ENCODE measurements at regions not wholly inside any gene's neighbourhood (a gene's known extent, or its start where the extent isn't known, plus 50 kb on each side); places are given as distances from the start of the nearest gene placed in this dataset.
"Not testable (repeated sequence)": the region's sequence is repeated elsewhere in the genome, so short reads cannot be mapped to it uniquely, and the experiment has no call there.

DNA sequence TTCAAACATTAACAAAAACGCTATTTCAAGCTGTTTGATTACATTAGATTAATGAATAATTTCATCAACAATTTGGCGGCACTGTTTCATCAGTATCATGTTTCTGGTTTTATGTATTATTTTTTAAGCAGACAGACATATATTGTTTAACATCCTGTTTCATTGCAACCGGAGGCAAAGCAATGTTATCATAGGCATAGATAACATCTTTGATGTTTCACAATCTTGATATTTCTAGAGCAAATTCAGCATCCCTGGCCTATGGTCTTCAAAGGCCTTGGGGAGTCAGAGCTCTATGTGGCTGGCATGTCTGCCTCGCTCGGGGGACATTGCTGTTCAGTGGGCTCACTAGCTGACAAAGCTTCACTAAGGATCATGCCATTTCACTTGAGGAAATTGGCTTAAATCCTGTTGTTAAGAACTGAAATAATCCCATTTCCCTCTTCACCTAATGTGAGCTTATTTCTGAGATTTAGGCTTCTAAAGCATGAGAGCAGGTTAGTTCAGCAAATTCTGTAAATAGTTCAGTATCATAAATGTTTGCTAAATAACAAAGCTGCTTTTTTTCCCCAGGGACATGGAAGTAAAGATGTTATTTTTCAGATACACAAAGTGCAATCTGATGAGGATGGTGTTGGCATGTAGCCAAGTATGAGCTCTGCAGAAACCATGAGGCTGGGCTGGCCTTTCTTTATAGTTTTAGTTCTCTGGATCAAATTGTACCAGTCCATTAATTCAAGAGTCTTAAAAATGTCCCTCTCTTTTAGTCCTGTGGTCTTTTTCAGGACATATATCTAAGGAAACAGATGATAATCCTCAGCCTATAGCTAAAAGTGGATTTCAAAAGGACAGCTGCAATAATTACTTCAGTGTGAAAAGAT, 941.4 kb downstream of the PLOD2 start:
- DNase-seq: no peak

DNA sequence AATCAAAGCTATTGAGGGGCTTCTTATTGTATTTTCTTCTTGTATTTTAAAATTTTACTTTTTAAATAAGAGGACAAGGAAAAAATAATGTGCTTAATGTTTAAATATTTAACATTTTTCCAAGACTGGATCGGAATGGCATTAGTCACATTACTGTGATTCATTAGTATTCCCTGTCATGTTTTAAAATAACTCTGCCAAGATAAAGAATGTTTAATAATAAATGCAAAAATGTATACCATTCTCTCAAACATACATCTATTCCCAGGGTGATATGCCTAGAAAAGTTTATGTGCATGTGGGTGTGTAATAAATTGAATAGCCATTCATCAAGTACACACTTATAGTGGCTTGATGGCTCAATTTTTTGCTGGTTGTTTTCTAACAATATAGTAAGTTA, 936.1 kb downstream of the PLOD2 start:
- DNase-seq: no peak

- DNase-seq: no peak
Measured at GRCh38 chr3:145243875-145244274, 917.1 kb downstream of the PLOD2 start.

DNA sequence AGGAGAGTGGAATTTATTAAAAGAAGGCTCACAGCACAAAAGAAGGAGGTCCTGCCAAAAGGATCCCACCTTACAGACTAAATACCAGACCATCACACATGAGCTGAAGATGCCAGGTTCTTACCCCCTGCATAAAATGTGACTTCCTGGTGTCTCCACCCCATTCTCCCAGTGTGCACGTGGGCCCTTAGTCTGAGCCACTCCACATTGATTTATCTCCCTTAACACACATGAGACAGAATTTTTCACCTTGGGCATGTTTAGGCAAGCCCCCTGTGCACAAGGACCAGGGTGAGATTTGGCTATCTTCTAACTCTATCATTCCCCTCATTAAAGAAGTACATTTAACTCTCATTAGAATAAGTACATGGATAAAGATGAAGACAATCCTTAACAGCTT, 916.7 kb downstream of the PLOD2 start:
- no peak for DNase-seq

GRCh38 chr3:145246291-145246690, 914.7 kb downstream of the PLOD2 start:
- no peak for DNase-seq

GRCh38 chr3:145248928-145249327, 912.1 kb downstream of the PLOD2 start:
- no peak for DNase-seq

DNA sequence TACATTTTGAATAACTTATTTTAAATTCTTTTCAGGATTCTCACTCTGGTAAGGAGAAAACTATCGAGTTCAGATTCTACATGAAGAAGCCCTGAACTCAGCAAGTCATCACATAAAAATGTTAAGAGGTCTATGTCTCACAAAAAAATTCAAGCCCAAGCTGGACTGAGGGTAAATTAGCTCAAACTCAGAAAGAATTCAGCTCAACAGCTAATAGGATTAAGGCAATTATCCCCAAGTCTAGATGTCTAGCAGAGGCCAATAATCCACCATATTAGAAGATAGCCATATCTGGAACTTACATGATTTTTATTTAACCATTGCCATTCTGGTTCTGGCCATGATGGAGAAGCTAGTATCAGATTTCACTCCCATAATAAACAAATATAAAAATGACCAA, 909.7 kb downstream of the PLOD2 start:
- DNase-seq: no peak

GRCh38 chr3:145257967-145258366, 903.0 kb downstream of the PLOD2 start:
- DNase-seq: not testable (repeated sequence)

DNA sequence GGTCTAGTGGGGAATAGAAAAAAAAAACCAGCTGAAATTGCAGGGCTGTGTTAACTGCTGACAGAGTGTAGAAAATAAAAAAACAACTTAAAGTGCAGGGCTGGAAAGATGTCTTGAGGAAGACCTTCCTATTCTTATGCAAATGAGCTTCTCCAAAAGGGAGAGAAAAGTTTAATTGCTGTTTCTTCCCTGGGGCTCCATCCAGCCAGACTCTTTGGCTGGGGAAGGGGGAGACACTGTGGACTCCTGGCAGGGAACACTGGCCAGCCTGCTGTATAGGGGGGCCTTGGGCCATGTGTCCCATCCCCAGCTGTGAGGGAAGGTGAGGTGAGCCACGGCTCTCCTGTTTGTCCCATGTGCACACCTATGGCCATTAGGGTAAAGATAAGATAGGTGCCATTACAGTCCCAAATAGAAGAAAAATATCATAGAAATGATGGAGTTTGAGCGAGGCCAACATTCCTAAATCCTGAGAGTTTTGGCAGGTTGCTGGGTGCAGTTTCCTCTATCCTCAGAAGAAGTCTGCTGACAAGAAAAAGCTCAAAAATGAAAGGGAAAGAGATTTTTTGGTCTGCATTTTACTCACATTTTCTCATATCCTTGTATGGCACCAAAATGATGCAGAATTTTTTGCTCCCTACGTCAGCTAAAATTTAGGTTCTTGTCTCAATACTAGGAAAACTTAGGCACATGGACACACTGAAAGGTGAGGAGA, 901.7 kb downstream of the PLOD2 start:
- DNase-seq: no peak

- DNase-seq: not testable (repeated sequence)
Measured at GRCh38 chr3:145263458-145263857, 897.5 kb downstream of the PLOD2 start.

DNA sequence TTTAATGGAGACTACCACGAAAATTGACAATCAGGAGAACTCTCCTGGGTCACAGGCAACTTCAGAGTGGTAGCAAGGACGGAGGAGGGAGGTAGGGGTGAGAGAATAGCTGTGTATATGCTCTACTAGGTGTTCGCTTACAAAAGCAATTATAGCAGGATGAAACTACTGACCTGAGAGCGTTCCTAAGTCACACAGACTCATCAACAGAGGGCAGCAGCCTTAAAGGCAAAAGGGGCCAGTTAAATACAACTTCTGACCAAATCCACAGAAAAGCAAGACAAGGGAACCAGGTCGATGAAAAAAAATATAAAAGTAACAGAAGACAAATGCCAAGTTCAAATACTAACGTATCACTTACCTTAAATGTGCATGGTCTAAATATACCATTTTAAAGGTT, 894.6 kb downstream of the PLOD2 start:
- DNase-seq: no peak

DNA sequence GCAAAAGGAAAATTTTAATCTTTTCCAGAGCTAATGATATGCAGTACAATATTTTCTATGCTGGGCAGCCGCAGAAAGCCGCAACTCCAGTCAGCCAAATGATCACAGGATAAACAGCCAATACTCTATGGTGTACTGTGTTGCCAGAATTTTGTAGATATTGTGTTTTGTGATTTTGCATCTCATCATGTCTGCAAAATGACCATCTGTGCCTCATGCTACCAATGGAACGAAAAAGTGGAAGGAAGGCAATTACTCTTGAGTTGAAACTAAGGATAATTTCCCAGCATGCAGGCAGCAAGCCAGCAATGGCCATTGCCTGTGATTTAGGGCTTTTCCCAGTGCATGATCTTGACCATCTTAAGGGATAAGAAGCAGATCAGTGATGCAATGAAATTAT, 891.9 kb downstream of the PLOD2 start:
- no peak for DNase-seq

DNA sequence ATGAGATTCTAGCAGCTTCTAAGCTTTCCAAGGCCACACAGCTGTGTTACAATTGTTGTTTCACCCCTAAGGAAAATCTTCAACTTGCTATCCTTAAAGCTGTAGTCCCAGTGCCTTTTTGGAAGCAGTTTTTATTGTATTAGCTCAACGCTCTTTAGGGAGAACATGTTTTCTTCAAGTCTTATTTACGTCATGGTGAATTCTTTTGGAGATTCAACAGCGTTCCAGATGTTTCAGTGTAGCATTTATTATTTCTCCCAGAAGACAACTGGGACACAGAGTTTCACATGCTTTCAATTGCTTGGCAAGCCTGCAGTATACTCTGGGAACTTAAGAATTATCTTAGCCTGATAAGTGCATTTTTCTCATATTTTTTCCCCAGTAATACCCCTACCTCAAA, 888.3 kb downstream of the PLOD2 start:
- DNase-seq: no peak

- DNase-seq: no peak
Measured at GRCh38 chr3:145282505-145282904, 878.5 kb downstream of the PLOD2 start.

- no peak for DNase-seq
Measured at GRCh38 chr3:145286937-145287336, 874.0 kb downstream of the PLOD2 start.

DNA sequence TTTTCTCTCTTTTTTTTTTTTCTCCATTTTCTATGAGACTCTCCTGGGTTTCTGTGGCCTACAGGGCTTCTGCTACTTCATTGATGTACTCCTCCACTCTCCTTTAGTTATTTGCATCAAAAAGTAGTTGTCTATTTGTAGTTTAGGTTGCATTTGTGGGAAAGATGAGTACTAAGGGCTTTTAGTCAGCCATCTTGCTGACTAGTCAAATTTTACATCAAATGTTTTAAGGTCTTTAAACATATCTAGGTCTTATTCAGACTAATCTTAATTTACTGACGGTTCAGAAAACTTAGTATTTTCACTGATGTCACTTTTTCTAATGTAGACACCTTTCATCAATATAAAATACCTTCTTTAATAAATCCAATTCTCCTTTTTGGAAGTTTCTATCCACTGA, 871.0 kb downstream of the PLOD2 start:
- no peak for DNase-seq

GRCh38 chr3:145294572-145294971, 866.4 kb downstream of the PLOD2 start:
- DNase-seq: no peak

GRCh38 chr3:145307272-145307671, 853.7 kb downstream of the PLOD2 start:
- no peak for DNase-seq

DNA sequence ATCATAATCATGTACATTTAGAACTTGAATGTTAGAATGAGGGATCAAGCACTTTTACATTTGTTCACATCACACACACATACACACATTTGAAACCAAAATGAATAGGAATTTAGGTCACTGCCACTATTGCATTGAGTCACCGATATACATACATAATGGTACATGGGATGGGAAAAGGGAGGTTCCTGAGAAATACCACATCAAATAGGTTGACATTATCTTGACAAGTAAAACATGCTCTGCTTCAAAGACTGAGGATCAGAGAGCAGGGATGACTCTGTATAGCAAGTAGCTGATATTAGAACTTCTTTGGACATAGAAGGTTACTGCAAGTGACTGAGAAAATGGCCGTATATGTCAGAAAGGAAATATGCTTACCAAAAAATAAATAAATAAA, 847.2 kb downstream of the PLOD2 start:
- DNase-seq: no peak

- not testable (repeated sequence) for DNase-seq
Measured at GRCh38 chr3:145316253-145316652, 844.7 kb downstream of the PLOD2 start.

DNA sequence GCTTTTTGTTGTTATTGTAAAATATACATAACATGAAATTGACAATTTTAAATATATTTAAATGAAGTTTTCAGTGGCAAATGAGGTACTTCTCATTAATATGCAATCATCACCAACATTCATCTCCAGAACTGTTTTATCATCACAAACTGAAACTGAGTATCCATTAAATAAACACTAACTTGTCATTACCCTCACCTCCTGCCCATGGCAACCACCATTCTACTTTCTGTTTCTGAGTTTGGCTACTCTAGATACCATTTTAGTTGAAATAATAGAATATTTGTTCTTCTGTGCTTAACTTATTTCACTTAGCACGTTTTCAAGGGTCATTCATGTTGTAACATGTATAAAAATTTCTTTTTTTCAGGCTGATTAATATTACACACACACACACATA, 834.3 kb downstream of the PLOD2 start:
- DNase-seq: no peak

GRCh38 chr3:145333427-145333826, 827.6 kb downstream of the PLOD2 start:
- not testable (repeated sequence) for DNase-seq

- no peak for DNase-seq
Measured at GRCh38 chr3:145333931-145334330, 827.1 kb downstream of the PLOD2 start.

GRCh38 chr3:145355206-145355605, 805.8 kb downstream of the PLOD2 start:
- no peak for DNase-seq
